ENCODE measurements at regions not wholly inside any gene's neighbourhood (a gene's known extent, or its start where the extent isn't known, plus 50 kb on each side); places are given as distances from the start of the nearest gene placed in this dataset.

GRCh38 chr16:51418258-51418657 is 267.2 kb upstream of the SALL1 start:
- H3K27me3 ChIP-seq (ENCODE audit: control insufficient read depth, insufficient read depth, low read length) = no peaks in the 10 kb centered on the region
- H3K27ac ChIP-seq (ENCODE audit: low read depth in 2 of 2, low read length in 2 of 2) = no peak overlapping the region
- DNase-seq (peak in 1 of 5 donors; percentile 56), FAIRE-seq (no peak)
- intact Hi-C loops (cut with DNase I) = no loop called here
- H3K9ac ChIP-seq (ENCODE audit: low read length in 3 of 3) = no peak overlapping the region
- no peaks in the 10 kb centered on the region for H3K36me3 ChIP-seq (ENCODE audit: control insufficient read depth in 2 of 3, insufficient read depth in 3 of 3, low read length in 3 of 3)
- TF ChIP-seq CTCF (IDR thresholded peaks at IDR 0.05; ENCODE audit: borderline replicate concordance, extremely low read depth, insufficient read depth) = no peak
- H3K4me3 ChIP-seq (ENCODE audit: low read length in 3 of 3) = no peak overlapping the region
- H3K9me3 ChIP-seq (ENCODE audit: control insufficient read depth in 2 of 3, insufficient read depth in 1 of 3, low read length in 3 of 3) = no peaks in the 10 kb centered on the region
- peaks cover 0 to 6% (median 0%) of the 10 kb centered on the region in 3 donors for H3K4me1 ChIP-seq (ENCODE audit: control insufficient read depth in 2 of 3, insufficient read depth in 2 of 3, low read depth in 1 of 3, low read length in 3 of 3)

- intact Hi-C loops (cut with DNase I) = no loop called here
- no peak for FAIRE-seq
- no peak overlapping the region for H3K27ac ChIP-seq (ENCODE audit: low read depth in 2 of 2, low read length in 2 of 2)
- H3K9ac ChIP-seq (ENCODE audit: low read length in 3 of 3) = no peak overlapping the region
- H3K4me1 ChIP-seq (ENCODE audit: control insufficient read depth in 2 of 3, insufficient read depth in 2 of 3, low read depth in 1 of 3, low read length in 3 of 3) = peaks cover 0 to 6% (median 0%) of the 10 kb centered on the region in 3 donors
- TF ChIP-seq CTCF (IDR thresholded peaks at IDR 0.05; ENCODE audit: borderline replicate concordance, extremely low read depth, insufficient read depth) = no peak
- DNase-seq = no peak
- no peaks in the 10 kb centered on the region for H3K9me3 ChIP-seq (ENCODE audit: control insufficient read depth in 2 of 3, insufficient read depth in 1 of 3, low read length in 3 of 3)
- no peaks in the 10 kb centered on the region for H3K27me3 ChIP-seq (ENCODE audit: control insufficient read depth, insufficient read depth, low read length)
- no peak overlapping the region for H3K4me3 ChIP-seq (ENCODE audit: low read length in 3 of 3)
- H3K36me3 ChIP-seq (ENCODE audit: control insufficient read depth in 2 of 3, insufficient read depth in 3 of 3, low read length in 3 of 3) = no peaks in the 10 kb centered on the region
Measured at GRCh38 chr16:51416926-51417325, 265.9 kb upstream of the SALL1 start.

GRCh38 chr16:51410125-51410524 is 259.1 kb upstream of the SALL1 start:
- TF ChIP-seq CTCF (IDR thresholded peaks at IDR 0.05; ENCODE audit: borderline replicate concordance, extremely low read depth, insufficient read depth) = no peak
- Histone ChIP-seq H3K9me3 (ENCODE audit: control insufficient read depth in 2 of 3, insufficient read depth in 1 of 3, low read length in 3 of 3) (no peaks in the 10 kb centered on the region), H3K27me3 (ENCODE audit: control insufficient read depth, insufficient read depth, low read length) (no peaks in the 10 kb centered on the region), H3K27ac (ENCODE audit: low read depth in 2 of 2, low read length in 2 of 2) (no peak overlapping the region), H3K4me1 (ENCODE audit: control insufficient read depth in 2 of 3, insufficient read depth in 2 of 3, low read depth in 1 of 3, low read length in 3 of 3) (peaks cover 0 to 29% (median 21%) of the 10 kb centered on the region in 3 donors), H3K36me3 (ENCODE audit: control insufficient read depth in 2 of 3, insufficient read depth in 3 of 3, low read length in 3 of 3) (no peaks in the 10 kb centered on the region), H3K9ac (ENCODE audit: low read length in 3 of 3) (no peak overlapping the region), H3K4me3 (ENCODE audit: low read length in 3 of 3) (no peak overlapping the region)
- FAIRE-seq (no peak), DNase-seq (no peak)
- intact Hi-C loops (cut with DNase I) = no loop called here
